ENCODE measurements at regions not wholly inside any gene's neighbourhood (a gene's known extent, or its start where the extent isn't known, plus 50 kb on each side); places are given as distances from the start of the nearest gene placed in this dataset.
A peak's percentile ranks its signal among the peaks of the same experiment; 100 is the strongest.

DNA sequence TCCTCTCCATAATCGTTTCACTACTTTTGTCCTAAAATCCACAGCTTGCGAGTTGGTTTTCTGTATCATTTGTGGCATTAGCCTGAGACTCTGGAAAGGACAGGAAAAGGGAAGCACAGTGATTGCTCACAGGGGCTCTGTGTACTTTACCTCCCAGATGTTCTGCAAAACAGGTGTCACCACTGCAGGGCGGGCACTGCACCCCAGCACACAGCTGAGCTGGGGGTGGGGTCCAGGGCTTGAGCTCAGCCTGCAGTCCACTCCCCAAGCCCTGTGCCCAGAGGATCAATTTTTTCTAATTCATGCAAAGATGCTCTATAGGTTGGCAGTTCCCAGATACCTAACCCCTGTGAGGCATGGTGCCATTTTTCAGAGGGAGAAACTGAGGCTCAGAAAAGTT lies 119.4 kb upstream of the GLI2 start:
- DNase-seq = no peak

- DNase-seq = no peak
Measured at GRCh38 chr2:120617055-120617454, 118.6 kb upstream of the GLI2 start.

DNA sequence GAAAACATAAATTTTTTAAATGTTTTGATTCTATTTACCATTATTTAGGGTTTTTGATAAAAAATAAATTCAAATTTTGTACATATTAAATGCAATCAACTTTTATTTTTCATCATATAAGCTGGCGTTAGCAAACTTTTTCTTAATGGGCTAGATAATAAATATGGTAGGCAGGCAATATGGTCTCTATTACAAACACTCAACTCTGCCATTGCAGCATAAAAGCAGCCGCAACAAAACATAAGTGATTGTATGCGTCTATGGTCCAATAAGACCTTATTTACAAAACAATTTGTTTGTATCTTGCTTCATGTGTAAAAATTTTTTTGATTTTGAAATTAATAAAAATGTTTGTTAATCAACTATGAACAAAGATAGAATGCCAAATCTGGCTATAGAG lies 116.8 kb upstream of the GLI2 start:
- DNase-seq = no peak

GRCh38 chr2:120619579-120619978 lies 116.1 kb upstream of the GLI2 start:
- no peak for DNase-seq

GRCh38 chr2:120620025-120620793 lies 115.5 kb upstream of the GLI2 start:
- DNase-seq = no peak

- DNase-seq = no peak
Measured at GRCh38 chr2:120622159-120622869, 113.4 kb upstream of the GLI2 start.

DNA sequence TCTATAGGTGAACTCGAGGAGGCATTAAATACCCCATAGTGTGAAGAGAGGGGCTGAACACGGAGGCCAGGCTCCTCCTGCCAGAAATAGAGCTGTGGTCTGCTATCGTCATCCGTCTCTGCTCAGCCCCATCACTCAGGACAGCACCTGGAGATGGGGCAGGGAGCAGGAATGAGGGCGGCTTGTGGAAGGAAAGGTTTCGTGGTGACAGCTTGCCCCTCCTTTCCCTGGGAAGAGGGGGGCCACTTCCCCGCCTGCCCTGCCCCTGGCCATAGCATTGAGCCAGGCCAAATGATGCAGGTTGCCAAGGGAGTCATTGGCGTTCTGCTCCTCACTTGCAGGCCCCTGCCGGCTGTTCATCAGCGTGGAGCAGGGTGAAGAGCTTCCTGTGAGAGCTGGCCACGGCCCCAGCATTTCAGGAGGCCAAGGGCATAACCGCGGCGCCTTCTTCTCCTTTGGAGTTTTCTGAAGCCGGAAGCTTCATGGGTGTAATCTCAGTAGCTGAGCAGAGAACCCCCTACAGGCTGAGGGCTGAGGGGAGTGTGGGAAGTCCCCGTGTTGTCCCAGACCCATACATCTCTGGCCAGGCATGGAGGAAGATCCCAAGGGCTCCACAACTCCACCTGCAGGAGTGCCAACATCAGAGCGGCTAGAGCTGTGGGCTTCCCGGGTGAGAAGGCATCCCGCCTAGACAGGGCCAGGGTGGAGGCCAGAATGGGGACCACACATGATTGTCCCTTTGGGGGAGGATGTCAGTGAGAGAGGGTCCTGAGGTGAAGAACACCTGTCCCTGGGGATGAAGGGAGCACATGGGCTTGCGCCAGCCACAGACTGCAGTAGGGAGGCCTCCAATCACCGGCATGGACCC lies 112.5 kb upstream of the GLI2 start:
- DNase-seq = no peak

- DNase-seq = no peak
Measured at GRCh38 chr2:120624061-120624737, 111.5 kb upstream of the GLI2 start.

DNA sequence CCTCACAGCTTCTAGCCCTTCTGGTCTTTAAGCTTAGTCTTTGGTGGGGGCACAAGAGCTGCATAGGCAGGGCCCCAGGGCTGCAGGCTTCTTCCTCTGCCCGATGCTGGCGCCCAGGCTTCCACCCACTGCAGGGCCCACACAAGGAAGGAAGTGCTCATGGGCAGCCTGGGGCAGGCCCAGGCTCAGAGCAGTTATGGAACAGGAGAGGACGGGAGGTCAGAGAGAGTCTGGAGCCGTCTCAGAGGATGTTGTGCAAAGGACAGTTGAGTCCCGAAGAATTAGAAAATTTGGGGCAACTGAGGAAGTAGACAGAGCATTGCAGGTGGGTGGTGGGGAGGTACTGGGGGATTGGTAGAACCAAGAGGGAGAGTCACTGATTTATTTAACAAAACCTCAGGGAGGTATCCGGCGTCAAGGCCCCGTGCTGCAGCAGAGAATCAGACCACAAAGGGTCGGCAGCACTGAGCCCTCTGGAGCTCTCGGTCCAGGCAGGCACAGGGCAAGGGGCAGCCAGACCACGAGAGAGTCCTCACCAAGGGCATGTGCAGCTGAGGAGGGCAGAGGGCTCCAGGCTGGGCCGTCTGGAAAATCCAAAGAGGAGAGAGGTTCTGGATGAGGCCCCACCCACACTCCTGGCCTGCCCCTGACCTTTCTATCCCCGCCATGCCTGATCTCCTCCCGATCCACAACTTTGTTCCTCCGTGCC lies 110.8 kb upstream of the GLI2 start:
- DNase-seq = peak in 1 of 3 donors; percentile 4

DNA sequence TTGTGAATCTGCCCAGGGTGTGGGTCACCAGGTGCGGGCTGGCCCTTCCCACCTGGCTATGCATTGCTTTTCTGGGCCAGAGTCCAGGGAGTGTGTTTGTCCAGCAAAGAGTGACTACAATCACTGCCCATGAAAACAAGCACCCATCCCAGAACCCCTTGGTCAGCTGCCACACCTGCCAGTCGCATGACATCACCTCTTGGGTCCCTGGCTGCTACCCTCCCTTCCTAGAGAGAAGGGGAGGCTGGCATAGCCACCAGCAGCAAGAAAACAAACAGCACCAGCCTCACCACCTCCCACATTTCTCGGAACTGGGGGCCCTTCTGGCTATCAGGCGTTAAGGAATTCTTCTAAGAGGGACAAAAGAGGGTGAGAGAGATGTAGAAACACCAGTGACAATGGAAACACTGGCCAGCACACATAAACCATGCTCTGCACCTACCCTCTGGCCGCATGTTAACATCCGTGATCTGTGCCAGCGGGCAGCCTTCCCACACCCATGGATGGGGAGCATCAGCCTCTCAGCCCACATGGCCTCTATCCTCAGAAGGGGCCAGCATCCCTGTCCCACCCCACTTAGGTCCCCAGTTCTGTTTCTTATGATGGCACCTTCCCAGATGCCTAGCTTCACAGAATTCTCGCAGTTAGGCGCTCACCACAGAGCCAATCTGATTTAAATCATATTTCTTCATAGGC lies 109.7 kb upstream of the GLI2 start:
- DNase-seq = no peak

GRCh38 chr2:120626566-120626965 lies 109.1 kb upstream of the GLI2 start:
- DNase-seq = no peak

GRCh38 chr2:120628248-120628647 lies 107.4 kb upstream of the GLI2 start:
- no peak for DNase-seq

- no peak for DNase-seq
Measured at GRCh38 chr2:120629241-120629895, 106.3 kb upstream of the GLI2 start.

DNA sequence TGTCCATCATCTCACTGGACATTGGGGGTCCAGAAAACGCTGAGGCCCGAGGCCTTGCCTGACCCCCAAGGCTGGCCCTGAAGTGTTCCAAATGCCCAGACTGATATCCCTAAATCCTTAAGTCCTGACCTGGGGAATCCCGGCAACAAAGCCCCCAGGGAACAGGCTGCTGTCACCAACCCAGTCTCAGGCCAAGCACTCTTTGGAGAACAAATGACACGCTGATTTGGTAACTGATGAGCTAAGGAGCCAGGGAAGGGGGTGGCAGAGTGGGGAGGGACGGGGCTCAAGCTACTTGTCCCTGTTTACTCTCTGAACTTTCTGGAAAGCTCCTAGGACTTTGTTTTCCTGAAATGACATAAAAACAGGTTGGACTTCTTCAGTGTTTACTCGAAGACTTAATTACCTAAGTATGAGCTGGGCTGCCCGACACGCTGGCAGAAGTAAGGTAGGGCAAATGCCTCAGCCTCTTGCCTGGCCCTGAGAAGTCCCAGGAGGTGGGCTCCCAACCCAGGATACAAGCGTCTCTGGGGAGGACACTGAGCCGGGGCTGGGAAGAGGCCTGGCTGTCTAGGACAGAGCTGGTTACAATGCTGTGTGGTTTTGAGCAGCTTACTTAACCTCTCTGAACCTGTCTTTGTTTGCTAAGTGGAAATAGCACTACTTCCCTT lies 105.5 kb upstream of the GLI2 start:
- DNase-seq = no peak

DNA sequence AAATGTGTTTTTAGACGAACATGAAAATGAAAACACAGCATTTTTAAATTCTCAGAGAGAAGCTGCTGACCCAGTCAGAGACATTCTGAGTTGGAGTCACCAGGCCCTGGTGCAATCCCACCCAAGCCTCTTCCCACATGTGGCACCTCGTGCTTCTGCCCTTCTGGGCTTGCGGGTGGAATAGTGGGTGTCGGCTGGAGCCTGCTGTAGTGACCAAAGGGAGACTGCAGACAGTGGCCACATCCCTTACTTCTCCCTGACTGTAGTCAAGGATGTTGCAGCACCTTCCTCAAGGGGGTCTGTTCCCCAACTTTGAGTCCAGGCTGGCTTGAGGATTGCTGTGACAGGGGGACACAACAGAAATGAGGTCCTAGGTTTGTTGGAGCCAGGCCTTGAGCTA lies 104.4 kb upstream of the GLI2 start:
- DNase-seq = peak in 2 of 3 donors; percentile 7 to 19

GRCh38 chr2:120631724-120632123 lies 103.9 kb upstream of the GLI2 start:
- no peak for DNase-seq

DNA sequence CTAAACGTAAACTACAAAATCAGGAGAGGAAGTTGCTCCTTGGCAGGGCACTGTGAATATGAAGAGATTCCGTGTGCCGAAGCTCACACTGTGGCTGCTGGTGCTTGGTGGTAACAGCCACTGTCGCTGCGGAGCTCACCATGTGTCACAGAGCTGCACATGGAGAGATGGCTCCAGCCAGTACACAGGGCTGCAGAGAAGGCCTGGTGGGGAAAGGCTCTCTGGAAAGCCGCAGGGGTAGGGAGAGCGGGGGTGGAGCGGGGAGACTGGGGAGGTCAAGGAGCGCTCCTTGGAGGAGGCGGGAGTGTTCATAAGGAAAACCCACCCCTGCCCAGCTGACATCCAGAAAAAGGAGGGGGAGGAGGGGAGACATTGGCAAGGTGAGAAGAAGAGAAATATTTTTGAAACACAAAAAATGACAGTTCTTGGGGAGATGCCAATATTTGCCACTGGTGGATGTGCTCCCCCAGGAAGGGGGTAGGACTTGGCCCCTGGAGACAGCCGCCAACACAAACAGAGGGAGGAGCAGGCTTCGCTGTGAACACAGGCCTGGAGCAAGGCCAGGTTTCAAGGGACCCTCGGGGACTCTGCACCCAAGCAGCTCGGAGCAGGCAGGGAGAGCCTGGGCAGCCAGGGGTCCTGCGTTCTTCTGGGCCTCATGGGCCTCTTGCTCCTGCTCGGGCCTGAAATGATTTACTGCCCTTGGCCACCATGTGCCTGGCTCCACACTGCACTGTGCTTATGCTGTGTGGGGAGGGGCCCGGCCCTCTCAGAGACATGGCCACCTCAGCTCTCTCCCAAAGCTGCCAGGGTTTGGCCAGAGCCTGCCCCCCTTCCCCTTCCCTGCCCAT lies 102.6 kb upstream of the GLI2 start:
- DNase-seq = no peak

DNA sequence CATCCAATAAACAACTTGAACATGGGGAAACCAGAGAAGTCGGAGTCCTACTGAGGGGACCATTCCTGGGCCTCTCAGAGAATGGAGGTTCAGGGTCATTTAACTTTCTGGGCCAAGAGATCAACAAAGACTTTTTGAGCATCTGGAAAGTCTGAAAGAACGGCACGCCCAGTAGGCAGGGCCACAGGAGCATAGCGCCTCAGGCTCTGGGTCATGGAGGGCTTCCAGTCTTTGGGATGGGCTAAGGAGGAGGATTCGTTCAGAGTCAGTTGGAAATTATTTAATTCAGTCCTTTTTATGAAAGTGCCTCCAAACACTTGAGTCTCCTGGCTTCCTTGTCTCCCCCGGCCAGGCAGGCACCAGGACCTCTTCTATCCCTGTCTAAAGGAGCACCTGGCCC lies 101.1 kb upstream of the GLI2 start:
- no peak for DNase-seq

- DNase-seq = no peak
Measured at GRCh38 chr2:120635146-120635545, 100.5 kb upstream of the GLI2 start.

DNA sequence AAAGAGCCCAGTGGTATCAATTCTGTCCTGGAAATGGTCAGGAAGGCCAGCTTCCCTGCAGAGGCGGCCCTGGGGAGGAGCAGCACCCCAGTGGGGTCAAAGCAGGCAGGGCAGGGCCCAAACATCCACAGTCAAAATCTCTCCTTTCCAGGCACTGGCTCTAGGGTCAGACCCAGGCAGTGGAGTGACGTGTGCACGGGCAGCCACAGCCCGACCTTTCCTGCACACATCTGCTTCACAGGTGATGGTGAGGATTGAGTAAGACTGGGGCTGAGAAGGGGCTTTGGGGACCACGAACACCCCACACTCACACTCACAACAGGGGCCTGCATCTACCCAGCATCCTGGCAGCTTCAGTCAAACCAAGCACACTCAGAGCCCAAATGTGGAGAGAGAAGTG lies 97.8 kb upstream of the GLI2 start:
- no peak for DNase-seq

All from suppressor macrophage treated with lipopolysaccharide for 1 hour (primary cell).